ENCODE measurements at regions not wholly inside any gene's neighbourhood (a gene's known extent, or its start where the extent isn't known, plus 50 kb on each side); places are given as distances from the start of the nearest gene placed in this dataset.

- DNase-seq, result no peak
These were observed 58.9 kb downstream of the IRX1 start for GRCh38 chr5:3654515-3654914.

GRCh38 chr5:3656803-3657202 is 61.2 kb downstream of the IRX1 start:
- no peak for DNase-seq

GRCh38 chr5:3657364-3658022 is 61.9 kb downstream of the IRX1 start:
- no peak for DNase-seq

DNA sequence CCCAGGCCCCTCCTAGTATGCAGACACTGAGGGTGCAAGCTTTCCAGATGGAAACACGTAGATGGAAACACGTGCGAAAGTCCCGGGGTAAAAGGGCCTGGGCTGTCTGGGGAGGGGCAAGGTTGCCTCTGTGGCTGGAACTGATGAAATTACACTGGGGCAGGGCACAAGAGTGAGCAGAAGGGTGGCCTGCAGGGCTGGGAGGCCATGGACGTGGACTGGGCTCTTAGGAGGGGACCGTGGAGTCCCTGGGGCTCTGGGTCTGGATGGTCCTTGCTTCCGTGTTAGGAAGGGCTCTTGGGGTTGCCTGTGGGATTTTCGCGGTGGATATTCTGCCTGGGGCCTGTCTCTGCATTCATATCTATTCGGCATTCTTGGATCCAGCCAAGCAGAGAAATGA is 63.3 kb downstream of the IRX1 start:
- DNase-seq, result no peak

DNA sequence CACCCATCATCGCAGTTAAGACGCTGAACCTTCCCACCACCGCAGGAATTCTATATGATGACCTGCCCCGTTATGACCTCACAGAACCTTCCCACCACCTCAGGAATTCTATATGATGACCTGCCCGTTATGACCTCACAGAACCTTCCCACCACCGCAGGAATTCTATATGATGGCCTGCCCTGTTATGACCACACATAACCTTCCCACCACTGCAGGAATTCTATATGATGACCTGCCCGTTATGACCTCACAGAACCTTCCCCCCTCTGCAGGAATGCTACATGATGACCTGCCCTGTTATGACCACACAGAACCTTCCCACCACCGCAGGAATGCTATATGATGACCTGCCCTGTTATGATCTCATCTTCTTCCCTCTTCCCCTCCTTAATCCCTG is 64.3 kb downstream of the IRX1 start:
- DNase-seq, result no peak

- no peak for DNase-seq
These were observed 65.0 kb downstream of the IRX1 start for GRCh38 chr5:3660630-3661029.

GRCh38 chr5:3661755-3662296 is 66.2 kb downstream of the IRX1 start:
- DNase-seq, result no peak

- DNase-seq, result no peak
These were observed 66.7 kb downstream of the IRX1 start for GRCh38 chr5:3662344-3662743.

DNA sequence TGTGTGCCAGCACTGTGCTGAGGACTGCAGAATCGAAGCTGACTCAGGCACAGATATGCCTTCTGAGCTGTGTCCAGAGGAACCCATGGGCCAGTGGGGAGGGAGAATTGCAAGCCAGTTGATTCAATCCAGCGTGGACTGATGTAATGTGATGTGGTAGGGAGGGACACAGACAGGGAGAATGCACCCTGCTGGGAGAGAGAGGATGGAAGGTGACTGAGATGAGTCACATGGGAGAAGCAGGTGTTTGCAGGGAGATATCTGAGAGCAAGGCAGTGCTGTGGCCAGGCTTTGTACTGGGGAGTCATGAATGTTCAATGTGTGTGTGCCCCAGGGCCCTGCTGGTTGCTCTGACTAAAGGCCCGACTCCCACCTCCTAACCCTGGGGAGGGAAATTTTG is 75.7 kb downstream of the IRX1 start:
- no peak for DNase-seq

DNA sequence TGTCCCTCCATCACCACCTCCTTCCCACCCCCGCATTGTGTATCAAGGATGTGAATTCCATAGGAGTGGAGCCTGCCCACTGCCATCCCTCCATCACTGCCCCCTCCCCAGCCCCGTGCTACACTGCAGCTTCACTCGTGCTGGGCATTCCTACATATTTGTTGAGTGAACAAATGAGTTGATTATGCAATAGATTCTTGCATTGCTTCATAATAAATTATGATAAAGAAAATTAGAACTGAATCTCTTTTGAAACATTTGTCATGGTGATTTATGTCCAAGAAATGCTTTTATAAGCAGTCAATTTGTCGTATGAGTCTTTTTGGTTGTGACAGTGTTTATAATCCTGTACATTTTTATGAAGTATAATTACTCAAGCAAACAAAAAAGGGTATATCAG is 83.2 kb downstream of the IRX1 start:
- no peak for DNase-seq

DNA sequence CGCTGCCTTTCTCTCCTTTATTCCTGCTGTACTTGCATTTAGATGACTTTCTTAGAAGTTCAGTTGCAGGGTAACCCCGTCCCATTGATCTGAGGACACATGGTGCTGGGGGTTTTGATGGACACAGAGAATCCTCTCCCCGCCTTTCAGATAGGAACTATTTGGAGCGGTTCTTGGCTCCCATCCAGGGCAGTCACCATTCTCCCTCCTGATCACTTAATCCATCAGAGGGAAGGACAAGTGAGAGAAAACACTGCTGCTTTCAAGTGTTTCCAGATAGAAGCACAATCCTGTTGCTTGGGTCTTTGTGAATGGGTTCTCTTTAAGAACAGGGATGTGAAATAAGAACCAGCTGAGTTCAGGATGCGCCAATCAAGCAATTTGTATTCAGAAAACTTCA is 85.2 kb downstream of the IRX1 start:
- DNase-seq, result no peak

GRCh38 chr5:3684118-3684517 is 88.5 kb downstream of the IRX1 start:
- DNase-seq, result no peak

DNA sequence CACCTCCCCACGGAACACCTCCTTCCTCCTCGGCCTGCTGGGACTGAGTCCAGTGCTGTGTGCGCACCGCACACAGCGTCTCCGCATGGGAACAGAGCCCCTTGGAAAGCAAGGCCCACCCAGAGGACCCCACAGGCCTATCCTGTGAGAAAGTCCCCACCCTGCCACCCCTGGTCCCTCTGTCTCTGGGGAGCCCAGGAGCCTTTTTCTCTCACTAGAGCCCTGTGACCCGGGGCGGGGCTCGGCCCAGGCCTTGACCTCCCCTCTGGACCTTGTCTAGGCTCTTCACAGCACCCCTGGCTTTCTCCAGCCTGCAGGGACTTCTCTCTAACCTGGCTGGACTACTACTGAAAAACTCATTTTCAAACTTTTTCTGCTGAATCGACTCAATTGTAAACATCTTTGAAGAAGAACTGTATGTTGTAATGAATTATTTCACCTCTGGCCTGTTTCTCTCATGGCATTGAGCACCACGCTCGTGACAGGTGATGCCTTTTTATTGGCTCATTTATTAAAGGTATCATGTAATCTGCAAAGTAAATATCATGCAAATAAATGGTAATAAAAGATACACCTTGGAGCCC is 89.2 kb downstream of the IRX1 start:
- DNase-seq, result no peak

- DNase-seq, result no peak
These were observed 99.2 kb downstream of the IRX1 start for GRCh38 chr5:3694819-3695218.

GRCh38 chr5:3695818-3696217 is 100.2 kb downstream of the IRX1 start:
- no peak for DNase-seq

- DNase-seq, result no peak
These were observed 102.8 kb downstream of the IRX1 start for GRCh38 chr5:3698412-3698811.

GRCh38 chr5:3701694-3702093 is 106.1 kb downstream of the IRX1 start:
- no peak for DNase-seq

GRCh38 chr5:3704661-3705060 is 109.0 kb downstream of the IRX1 start:
- DNase-seq, result no peak

DNA sequence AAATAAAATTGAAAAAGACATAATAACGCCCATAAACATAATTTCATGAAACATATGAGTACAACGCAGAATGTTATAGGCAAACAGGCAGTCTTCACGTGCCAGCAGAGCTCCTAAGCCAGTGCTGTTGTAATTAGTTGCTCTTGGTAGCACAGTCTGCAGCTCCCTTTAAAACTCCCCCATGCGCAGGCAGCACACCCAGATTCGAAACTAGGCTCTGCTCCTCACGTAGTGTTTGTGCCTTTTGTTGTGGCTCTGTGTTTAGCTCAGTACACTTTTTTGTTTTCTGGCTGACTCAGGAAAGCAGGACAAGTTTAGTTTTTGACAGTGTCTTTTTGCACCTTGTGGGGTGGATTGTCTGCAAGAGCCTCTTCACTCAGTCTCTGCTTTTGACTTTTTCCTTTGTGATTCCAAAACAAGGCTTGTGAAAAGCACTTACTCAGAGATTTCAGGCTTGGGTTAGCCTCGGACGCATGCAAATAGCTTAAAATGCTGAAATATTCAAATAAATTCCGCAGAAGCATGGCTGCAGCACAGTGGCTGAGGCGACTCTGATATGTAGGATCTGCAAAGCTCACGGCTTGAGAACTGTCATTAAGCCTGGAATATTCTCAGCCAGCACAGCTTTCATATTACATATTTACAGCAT is 113.6 kb downstream of the IRX1 start:
- no peak for DNase-seq

- DNase-seq, result no peak
These were observed 114.2 kb downstream of the IRX1 start for GRCh38 chr5:3709717-3710348.

DNA sequence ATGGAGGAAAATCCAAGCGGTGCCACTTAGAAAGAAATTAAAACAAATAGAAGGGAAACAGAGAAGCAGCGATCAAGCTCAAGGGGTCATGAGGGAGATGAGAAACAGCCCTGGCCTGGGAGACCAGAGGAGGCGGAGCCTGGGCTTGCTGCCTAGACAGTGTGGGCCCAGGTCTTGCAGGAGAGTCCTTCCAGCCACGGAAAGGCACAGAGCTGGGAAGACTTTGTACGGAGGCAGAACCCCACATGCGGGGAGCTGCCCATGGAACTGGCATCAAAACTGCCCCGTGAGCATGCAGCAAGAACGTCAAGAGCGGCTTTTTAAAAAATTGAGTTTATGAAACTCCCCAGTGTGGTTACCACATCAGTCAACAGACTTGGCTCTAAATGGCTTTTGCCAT is 119.4 kb downstream of the IRX1 start:
- no peak for DNase-seq

- DNase-seq, result no peak
These were observed 134.0 kb downstream of the IRX1 start for GRCh38 chr5:3729631-3730030.

DNA sequence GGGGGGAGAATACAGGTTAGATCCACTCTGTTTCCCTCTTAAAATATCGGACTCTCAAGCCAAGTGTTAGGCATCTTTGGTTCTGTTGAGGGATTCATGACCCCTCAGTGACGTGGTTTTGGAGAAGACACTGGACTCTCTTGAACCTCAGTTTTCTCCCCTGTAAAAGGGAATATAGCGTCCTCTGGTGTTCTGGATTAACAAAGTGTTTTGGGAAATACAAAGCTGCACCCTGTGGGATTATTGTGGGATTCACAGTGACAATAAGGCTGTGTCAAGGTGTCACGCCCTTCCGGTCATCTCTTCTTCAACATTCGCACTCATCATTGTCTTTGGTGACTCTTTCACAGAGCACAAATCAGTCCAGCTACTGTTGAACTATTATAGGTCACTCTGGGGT is 139.0 kb downstream of the IRX1 start:
- no peak for DNase-seq

All from right lung (tissue), 2 donors.